K562 (cell line): ENCODE measurements at regions not wholly inside any gene's neighbourhood (a gene's known extent, or its start where the extent isn't known, plus 50 kb on each side); places are given as distances from the start of the nearest gene placed in this dataset.

Experiments used
- ATF3 ChIP-seq, 2 experiments: fragments of 450-650 bp in 1 of 2; sonication (generic) in 1 of 2; formaldehyde crosslinking in 1 of 2; IDR thresholded peaks in 1 of 2; conservative IDR thresholded peaks in 1 of 2; 2 replicates each; pipeline versions ENCODE4 v1.6.1 to v1.8.1; 2016 to 2023; ENCODE audit warnings: mild to moderate bottlenecking in 2 of 2, moderate library complexity in 2 of 2, inconsistent platforms in 1 of 2, missing genetic modification reagents in 1 of 2
- EZH2 ChIP-seq: IDR thresholded peaks from 2 replicates; pipeline ENCODE4 v1.6.1; 2012; ENCODE audit warnings: low read depth, mild to moderate bottlenecking, inconsistent platforms, low read length, borderline replicate concordance
- MAFG ChIP-seq: fragments of 450-650 bp; conservative IDR thresholded peaks from 2 replicates; pipeline ENCODE4 v1.6.1; 2016; ENCODE audit warnings: missing genetic modification characterization, missing compliant biosample characterization
- NFIC ChIP-seq: fragments of 450-650 bp; IDR thresholded peaks from 2 replicates; pipeline ENCODE4 v1.6.1; 2017; ENCODE audit warnings: mild to moderate bottlenecking, inconsistent platforms
- POLR2A ChIP-seq: fragments of 450-650 bp; conservative IDR thresholded peaks from 2 replicates; pipeline ENCODE4 v1.6.1; 2016
- POLR2AphosphoS5 ChIP-seq: IDR thresholded peaks from 2 replicates; pipeline ENCODE4 v1.6.1; 2011; ENCODE audit warnings: mild to moderate bottlenecking, low read depth, low read length, moderate library complexity; ENCODE audit not compliant: control insufficient read depth, insufficient read depth
- UBTF ChIP-seq, 2 experiments: IDR thresholded peaks; 2 replicates each; pipeline ENCODE4 v1.6.1; 2012; ENCODE audit warnings: improper control_type of control experiment in 2 of 2, low read depth in 2 of 2, low read length in 2 of 2, borderline replicate concordance in 1 of 2
- ZNF146 ChIP-seq: IDR thresholded peaks from one replicate; pipeline ENCODE4 v1.6.1; 2018; ENCODE audit warnings: missing compliant biosample characterization; ENCODE audit not compliant: unreplicated experiment
- ZNF445 ChIP-seq: fragments of 250-450 bp; sonication (Bioruptor Pico); IDR thresholded peaks from 2 replicates; pipeline ENCODE4 v1.4.0; 2020; ENCODE audit warnings: low read depth, mild to moderate bottlenecking, moderate library complexity

GRCh38 chr1:55594701-55595100 lies 379.5 kb upstream of the USP24 start:
- TF ChIP-seq EZH2 (no peak), ATF3 (IDR thresholded peaks at IDR 0.05) (no peak), ATF3 (CRISPR knock-in tag; conservative IDR thresholded peaks at IDR 0.05) (no peak), POLR2AphosphoS5 (no peak), ZNF146 (CRISPR knock-in tag) (no peak), NFIC (no peak), POLR2A (no peak), MAFG (tag) (no peak), UBTF (IDR thresholded peaks at IDR 0.05; ENCODE audit: borderline replicate concordance in 1 of 2, low read depth in 2 of 2, low read length in 2 of 2) (no peak), ZNF445 (CRISPR knock-in tag) (no peak)
